GOT3 (cell line): ENCODE measurements at regions not wholly inside any gene's neighbourhood (a gene's known extent, or its start where the extent isn't known, plus 50 kb on each side); places are given as distances from the start of the nearest gene placed in this dataset.
"Not testable (repeated sequence)": the region's sequence is repeated elsewhere in the genome, so short reads cannot be mapped to it uniquely, and the experiment has no call there.

ENCODE experiments used
- DNase-seq: peaks from one replicate; lab custom pipeline; 2025; ENCODE audit warnings: mixed read lengths; lab: John Stamatoyannopoulos, UW

- no peak for DNase-seq
These were observed 738.6 kb upstream of the GJE1 start for GRCh38 chr6:141394125-141394536.

- no peak for DNase-seq
These were observed 739.2 kb upstream of the GJE1 start for GRCh38 chr6:141393405-141394124.

GRCh38 chr6:141391135-141391534, 741.6 kb upstream of the GJE1 start:
- not testable (repeated sequence) for DNase-seq

- DNase-seq: no peak
These were observed 744.1 kb upstream of the GJE1 start for GRCh38 chr6:141388666-141389065.

GRCh38 chr6:141370438-141370837, 762.3 kb upstream of the GJE1 start:
- DNase-seq: no peak

GRCh38 chr6:141366796-141367195, 765.9 kb upstream of the GJE1 start:
- not testable (repeated sequence) for DNase-seq

- no peak for DNase-seq
These were observed 768.0 kb upstream of the GJE1 start for GRCh38 chr6:141364694-141365093.

GRCh38 chr6:141364232-141364631, 768.5 kb upstream of the GJE1 start:
- no peak for DNase-seq

- no peak for DNase-seq
These were observed 771.2 kb upstream of the GJE1 start for GRCh38 chr6:141361559-141361958.

GRCh38 chr6:141359953-141360352, 772.8 kb upstream of the GJE1 start:
- no peak for DNase-seq

- DNase-seq: no peak
These were observed 778.4 kb upstream of the GJE1 start for GRCh38 chr6:141354191-141354955.

GRCh38 chr6:141351721-141352120, 781.0 kb upstream of the GJE1 start:
- no peak for DNase-seq

- no peak for DNase-seq
These were observed 783.0 kb upstream of the GJE1 start for GRCh38 chr6:141349710-141350109.

GRCh38 chr6:141347906-141348492, 784.7 kb upstream of the GJE1 start:
- DNase-seq: no peak

- DNase-seq: no peak
These were observed 785.6 kb upstream of the GJE1 start for GRCh38 chr6:141347086-141347485.

- no peak for DNase-seq
These were observed 786.2 kb upstream of the GJE1 start for GRCh38 chr6:141346535-141346934.

GRCh38 chr6:141337191-141337590, 795.5 kb upstream of the GJE1 start:
- DNase-seq: no peak

- no peak for DNase-seq
These were observed 797.0 kb upstream of the GJE1 start for GRCh38 chr6:141335477-141336273.

GRCh38 chr6:141326925-141327324, 805.8 kb upstream of the GJE1 start:
- DNase-seq: no peak

- DNase-seq: peak; percentile 5
These were observed 806.3 kb upstream of the GJE1 start for GRCh38 chr6:141326426-141326825.

- DNase-seq: no peak
These were observed 811.0 kb upstream of the GJE1 start for GRCh38 chr6:141321493-141322347.
